ENCODE measurements at regions not wholly inside any gene's neighbourhood (a gene's known extent, or its start where the extent isn't known, plus 50 kb on each side); places are given as distances from the start of the nearest gene placed in this dataset.

- TF ChIP-seq, protein P1, sequence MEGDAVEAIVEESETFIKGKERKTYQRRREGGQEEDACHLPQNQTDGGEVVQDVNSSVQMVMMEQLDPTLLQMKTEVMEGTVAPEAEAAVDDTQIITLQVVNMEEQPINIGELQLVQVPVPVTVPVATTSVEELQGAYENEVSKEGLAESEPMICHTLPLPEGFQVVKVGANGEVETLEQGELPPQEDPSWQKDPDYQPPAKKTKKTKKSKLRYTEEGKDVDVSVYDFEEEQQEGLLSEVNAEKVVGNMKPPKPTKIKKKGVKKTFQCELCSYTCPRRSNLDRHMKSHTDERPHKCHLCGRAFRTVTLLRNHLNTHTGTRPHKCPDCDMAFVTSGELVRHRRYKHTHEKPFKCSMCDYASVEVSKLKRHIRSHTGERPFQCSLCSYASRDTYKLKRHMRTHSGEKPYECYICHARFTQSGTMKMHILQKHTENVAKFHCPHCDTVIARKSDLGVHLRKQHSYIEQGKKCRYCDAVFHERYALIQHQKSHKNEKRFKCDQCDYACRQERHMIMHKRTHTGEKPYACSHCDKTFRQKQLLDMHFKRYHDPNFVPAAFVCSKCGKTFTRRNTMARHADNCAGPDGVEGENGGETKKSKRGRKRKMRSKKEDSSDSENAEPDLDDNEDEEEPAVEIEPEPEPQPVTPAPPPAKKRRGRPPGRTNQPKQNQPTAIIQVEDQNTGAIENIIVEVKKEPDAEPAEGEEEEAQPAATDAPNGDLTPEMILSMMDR (conservative IDR thresholded peaks at IDR 0.05; ENCODE audit: low read depth, low read length) = no peak
- no peak for DNase-seq (ENCODE audit: low read depth)
- H3K4me3 ChIP-seq (ENCODE audit: low read depth, low read length) = no peak overlapping the region
Observed at GRCh38 chr5:175813943-175814630, 57.3 kb upstream of the CPLX2 start.

- no peak overlapping the region for H3K4me3 ChIP-seq (ENCODE audit: low read depth, low read length)
- TF ChIP-seq, protein P1 (conservative IDR thresholded peaks at IDR 0.05; ENCODE audit: low read depth, low read length) = no peak
- DNase-seq (ENCODE audit: low read depth) = no peak
Observed at GRCh38 chr5:175814691-175815090, 56.7 kb upstream of the CPLX2 start.

DNA sequence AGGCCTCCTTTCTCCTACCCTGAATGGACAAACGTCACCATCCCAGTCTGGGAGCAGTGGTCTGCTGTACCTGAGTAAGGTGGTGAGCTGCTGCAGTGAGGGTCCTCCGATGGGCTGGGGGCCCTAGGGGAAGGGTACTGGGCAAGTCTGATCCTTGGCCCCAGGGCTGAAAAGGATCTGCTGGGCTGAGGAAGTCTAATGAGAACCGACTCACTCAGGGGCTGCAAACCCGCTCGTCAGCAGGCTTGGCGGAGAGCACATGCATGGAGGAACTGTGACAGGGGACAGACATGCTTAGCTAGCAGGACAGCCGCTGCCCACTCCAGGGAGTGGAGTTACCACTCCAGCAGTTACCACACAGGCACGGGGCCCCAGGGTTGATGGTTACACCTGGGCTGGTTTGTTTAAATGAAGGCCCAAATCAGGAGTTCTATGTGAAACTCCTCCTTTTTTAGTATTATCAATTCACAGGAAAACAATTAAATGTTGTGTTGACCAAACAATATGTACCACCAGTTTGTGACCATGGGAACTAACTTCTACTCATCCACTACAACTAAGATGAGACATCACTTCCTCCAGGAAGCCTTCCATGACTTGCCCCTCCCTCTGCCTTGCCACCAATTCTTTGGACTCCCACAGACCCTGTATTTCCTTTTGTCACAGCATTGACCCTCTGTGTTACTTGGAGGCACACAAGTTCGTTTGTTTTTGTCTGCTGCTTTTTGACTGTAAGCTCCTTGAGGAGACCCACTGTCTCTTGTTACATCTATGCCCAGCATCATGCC is 56.1 kb upstream of the CPLX2 start:
- TF ChIP-seq, protein P1 (conservative IDR thresholded peaks at IDR 0.05; ENCODE audit: low read depth, low read length) = no peak
- no peak overlapping the region for H3K4me3 ChIP-seq (ENCODE audit: low read depth, low read length)
- DNase-seq (ENCODE audit: low read depth) = no peak

- no peak for DNase-seq (ENCODE audit: low read depth)
- H3K4me3 ChIP-seq (ENCODE audit: low read depth, low read length) = no peak overlapping the region
- TF ChIP-seq, protein P1 (conservative IDR thresholded peaks at IDR 0.05; ENCODE audit: low read depth, low read length) = no peak
Observed at GRCh38 chr5:175816348-175816747, 55.0 kb upstream of the CPLX2 start.

- TF ChIP-seq, protein P1 (conservative IDR thresholded peaks at IDR 0.05; ENCODE audit: low read depth, low read length) = no peak
- H3K4me3 ChIP-seq (ENCODE audit: low read depth, low read length) = no peak overlapping the region
- no peak for DNase-seq (ENCODE audit: low read depth)
Observed at GRCh38 chr5:175819090-175819425, 52.3 kb upstream of the CPLX2 start.

DNA sequence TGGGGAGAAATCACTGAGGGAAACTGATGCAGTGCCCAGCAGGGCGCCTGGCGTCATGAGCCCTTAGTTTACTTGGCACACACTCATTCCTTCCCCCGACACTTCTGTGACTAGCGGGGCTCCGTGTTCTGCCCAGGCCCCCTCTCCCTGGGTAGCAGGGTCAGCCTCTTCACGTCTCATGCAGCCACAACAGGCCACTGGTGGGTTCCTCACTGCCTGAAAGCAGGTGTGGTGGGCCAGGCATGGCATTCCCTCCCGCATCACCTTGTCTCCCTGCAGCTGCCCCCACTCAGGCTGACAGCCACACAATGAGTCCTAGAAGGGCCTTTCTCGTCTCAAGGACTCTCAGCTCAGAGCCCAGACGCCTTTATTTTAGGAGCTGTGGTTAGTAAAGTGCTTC is 51.1 kb upstream of the CPLX2 start:
- TF ChIP-seq, protein P1 (conservative IDR thresholded peaks at IDR 0.05; ENCODE audit: low read depth, low read length) = no peak
- DNase-seq (ENCODE audit: low read depth) = no peak
- H3K4me3 ChIP-seq (ENCODE audit: low read depth, low read length) = no peak overlapping the region
